DMS53 treated with DMSO at 0.1 percent for 48 hours (cell line): ENCODE measurements at regions not wholly inside any gene's neighbourhood (a gene's known extent, or its start where the extent isn't known, plus 50 kb on each side); places are given as distances from the start of the nearest gene placed in this dataset.
A peak's percentile ranks its signal among the peaks of the same experiment; 100 is the strongest.

Experiments
- DNase-seq: peaks from one replicate; lab custom pipeline; 2025; ENCODE audit not compliant: unreplicated experiment; lab: John Stamatoyannopoulos, UW

DNA sequence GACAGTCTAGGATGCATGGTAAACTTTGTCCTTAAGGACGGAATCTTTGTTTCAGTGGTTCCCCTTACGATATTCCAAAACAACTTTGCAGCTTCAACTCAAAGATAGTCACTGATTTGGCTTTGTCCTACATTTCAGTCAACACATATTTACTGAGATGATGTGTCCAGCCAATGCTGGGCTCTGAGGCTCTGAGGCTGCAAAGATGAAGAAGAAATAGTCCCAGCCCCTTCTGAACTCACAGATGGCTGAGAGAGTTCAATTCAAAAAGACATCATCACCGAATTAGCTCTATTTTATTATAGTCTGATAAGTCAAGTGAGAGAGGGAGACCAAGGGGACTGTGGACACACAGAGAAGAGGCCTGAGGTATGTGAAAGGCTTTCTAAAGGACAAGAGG is 544.0 kb downstream of the ACTL7B start:
- no peak for DNase-seq

DNA sequence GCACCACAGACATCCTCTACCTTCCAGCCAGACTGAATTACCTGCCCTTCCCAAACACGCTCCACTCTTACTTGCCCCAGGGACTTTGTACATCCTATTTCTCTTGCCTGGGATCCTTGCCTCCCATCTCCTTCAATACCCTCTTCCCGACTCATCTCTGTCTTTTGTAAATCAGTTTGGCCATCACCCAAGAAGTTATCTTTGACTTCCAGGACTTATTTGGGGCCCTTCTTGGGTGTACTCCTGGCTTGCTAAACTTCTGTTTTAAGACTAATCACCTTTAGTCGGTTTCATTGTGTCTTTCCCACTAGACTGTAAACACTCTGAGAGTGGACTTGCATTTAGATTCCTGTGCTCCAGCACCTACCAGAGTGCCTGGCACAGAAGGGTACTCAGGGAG is 545.6 kb downstream of the ACTL7B start:
- no peak for DNase-seq

DNA sequence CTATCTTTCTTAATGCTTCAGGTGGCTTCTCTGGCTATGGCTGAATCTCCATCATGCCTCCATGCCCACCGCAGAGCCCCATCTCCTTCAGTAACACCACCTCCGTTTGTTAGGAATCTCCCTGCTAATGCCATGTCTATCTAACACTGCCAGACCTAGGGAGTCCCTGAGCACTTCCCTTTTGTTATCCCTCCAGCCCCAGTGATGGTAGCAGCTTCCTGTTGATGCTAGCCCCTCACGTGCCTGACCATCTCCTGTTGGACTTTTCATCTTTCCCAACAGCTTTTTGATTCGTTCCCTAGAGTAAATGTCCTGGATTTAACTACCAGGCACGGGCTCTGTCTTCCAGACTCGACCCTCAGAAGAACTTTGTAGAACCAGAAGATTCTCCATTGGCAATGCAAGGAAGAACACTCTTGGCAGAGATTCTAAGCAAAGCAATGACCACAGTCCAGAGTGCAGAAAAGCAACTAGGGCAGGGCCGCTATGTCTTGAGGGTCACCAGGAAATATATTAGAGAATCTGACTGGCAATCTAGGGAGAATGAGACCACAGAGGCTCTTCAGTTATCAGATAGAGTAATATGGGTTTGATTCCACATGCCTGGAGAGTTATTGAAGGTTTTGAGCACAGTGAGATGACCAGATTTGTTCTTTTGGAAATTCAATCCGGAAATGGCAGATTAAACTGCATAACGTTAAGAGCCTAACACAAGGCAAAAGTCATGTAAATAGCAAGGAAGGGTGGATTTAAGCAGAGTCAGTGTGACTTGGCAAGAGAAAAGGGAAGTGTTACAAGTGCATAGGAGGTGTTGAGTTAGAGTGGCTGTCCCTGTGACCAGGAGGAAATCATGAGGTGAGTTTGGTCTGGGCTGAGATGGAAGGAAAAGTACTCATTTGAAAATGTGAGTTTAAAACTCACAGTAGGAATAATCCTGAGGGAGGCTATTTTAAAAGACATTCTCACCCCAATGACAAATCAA is 555.2 kb downstream of the ACTL7B start:
- DNase-seq: no peak

DNA sequence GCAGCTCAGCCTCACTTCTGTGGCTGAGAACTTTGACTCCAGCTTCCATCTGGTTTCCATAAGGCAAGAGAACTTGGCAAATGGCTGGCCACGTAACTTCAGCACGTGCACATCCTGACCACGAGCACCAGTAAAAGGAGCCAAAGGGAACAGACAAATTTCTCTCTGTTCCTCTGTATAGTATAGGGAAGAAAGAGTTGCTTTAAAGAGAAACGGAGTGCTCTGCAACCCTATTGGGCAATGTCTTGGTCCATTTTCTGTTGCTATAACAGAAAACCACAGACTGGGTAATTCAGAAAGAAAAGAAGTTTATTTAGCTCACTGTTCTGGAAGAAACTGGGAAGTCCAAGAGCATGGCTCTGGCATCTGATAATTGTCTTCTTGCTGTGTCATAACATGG is 558.7 kb downstream of the ACTL7B start:
- DNase-seq: no peak

DNA sequence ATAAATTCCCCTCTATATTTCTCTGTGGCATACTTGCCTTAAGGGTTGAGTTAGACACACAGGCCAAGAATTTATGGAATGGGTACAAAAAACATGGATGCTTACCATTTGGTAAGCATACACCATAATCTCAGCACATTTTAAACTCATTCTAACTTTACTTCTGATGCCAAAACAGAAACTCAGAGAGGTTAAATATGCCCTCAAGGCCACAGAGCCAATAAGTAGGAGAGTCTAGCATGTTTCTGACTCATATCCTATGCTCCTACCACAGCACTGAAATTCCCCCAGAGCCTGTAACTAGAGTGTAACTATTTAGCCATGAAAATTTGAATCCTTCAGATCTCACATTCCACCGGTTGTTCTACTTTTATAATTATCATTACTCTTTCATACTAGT is 559.7 kb downstream of the ACTL7B start:
- no peak for DNase-seq

DNA sequence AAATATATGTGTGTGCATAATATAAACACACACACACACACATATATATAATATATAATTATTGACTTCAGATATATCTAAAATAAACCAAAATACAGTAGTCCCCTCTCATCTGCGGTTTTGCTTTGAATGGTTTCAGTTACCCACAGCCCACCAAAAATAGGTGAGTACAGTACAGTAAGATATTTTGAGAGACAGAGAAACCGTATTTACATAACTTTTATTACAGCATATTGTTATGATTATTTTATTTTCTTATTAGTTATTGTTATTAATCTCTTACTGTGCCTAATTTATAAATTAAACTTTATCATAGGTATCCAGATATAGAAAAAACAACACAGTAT is 564.2 kb downstream of the ACTL7B start:
- DNase-seq: no peak

GRCh38 chr9:108290839-108291585 is 564.8 kb downstream of the ACTL7B start:
- no peak for DNase-seq

- DNase-seq: no peak
These were observed 569.1 kb downstream of the ACTL7B start for GRCh38 chr9:108286638-108287206.

DNA sequence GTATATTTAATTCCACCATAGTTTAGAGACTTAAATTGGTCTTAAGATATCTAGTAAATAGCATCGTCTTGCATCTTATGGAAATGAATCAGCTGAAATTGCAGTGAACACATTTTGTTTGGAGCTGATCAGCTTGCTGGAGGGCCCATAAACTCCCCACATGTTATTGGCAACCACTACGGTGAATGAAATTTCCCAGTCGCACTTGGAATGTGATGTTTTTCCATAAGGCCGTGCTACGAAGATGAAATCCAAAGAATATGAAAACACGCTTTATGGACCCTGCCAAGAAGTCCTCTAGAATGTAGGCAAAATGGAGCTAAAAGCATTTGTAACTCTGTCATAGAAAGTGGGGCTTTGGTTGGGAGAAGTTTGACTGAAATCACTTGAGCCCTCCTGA is 572.1 kb downstream of the ACTL7B start:
- DNase-seq: no peak

- no peak for DNase-seq
These were observed 572.9 kb downstream of the ACTL7B start for GRCh38 chr9:108282872-108283271.

DNA sequence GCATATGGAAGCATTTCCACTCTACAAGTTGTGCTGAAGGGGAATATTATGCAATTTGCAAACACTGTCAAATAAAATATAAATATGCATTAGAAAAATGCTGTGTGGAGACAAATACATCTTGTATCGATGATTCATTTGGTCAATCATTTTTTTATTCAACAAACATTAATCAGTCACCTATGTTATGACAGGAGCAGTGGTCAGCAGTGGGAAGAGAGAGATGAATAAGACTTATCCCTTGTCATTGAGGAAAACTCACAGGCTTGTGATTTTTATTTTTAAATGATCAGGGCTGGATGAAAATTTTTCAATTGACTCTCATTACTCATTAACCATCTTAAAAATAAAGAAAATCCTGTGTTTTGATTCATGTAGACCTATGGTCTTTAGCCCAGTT is 574.1 kb downstream of the ACTL7B start:
- no peak for DNase-seq

DNA sequence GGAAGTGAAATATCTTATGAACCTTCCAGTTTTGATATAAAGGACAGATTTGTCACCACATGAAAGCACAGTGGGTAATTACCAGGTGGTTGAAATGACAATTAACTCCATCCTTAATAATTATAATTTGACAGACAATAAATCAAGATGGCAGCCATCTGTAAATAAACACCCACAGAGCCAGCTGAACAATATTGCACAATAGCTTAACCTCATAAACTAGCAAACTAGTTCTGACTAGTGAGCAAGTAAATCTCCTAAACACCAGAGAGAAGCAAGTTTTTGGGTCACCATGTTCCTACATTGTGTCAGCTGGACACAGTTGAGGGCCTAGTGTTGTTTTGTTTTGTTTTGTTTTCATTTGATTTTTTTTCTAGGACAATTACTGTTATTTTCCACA is 577.4 kb downstream of the ACTL7B start:
- DNase-seq: no peak

GRCh38 chr9:108277216-108277615 is 578.6 kb downstream of the ACTL7B start:
- DNase-seq: no peak

DNA sequence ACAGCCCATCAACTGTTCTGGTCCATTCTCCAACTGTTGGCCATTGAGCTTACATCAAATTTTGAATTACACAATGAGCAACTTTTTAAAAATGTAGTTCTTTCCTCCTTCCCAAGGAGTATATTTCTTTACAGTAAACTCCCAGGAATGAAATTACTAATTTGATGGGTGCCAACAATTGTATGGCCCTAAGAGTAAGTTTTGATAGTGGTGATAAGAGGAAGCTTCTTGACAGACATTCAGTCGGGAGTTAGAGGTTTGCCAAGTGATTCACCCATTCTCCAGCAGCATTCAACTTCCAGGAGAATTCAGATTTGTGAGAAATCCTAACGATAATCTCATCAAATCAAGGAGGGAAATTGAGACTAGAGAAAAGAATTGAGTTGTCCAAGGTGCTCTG is 579.9 kb downstream of the ACTL7B start:
- no peak for DNase-seq

GRCh38 chr9:108274971-108275370 is 580.8 kb downstream of the ACTL7B start:
- DNase-seq: peak; percentile 11

GRCh38 chr9:108273988-108274387 is 581.8 kb downstream of the ACTL7B start:
- DNase-seq: no peak

- DNase-seq: peak; percentile 77
These were observed 583.4 kb downstream of the ACTL7B start for GRCh38 chr9:108272349-108272899.

- DNase-seq: peak; percentile 92
These were observed 584.0 kb downstream of the ACTL7B start for GRCh38 chr9:108271646-108272348.

DNA sequence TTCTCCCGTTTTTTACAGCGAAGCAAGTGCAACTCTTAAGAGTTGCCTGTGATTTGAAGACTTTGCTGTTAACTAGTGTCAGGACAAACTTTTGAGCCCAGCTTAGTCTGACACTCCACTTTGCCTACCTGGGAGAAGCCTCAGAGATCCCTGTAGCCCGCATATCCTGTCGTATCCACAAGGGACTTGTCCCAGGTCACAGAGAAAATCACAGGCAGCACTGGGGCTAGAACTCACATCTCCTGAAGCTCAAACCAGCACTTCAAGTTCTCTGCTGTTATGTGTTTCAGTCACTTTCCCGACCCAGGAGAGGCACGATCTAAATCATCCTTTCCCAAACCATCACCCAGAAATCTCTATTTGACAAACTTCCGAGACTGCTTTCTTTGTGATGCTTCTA is 584.5 kb downstream of the ACTL7B start:
- no peak for DNase-seq

DNA sequence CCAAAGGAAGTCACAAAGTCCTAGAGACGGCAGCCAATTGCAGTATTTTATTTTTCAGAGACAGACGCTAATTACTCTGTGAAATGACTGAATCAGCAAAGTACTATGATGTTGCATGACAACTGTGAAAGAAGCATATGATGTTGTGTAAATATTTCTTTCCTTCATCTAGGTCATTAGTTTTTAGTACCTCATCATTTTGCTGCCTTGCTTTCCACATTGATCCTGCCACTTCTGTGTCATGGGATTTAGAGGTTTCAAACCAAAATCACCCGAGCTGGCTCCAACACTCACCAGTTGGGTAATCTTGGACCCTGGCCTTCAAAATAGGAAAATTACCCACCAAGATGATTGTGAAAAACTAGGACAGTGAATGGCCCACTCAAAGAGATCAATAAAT is 585.2 kb downstream of the ACTL7B start:
- no peak for DNase-seq

DNA sequence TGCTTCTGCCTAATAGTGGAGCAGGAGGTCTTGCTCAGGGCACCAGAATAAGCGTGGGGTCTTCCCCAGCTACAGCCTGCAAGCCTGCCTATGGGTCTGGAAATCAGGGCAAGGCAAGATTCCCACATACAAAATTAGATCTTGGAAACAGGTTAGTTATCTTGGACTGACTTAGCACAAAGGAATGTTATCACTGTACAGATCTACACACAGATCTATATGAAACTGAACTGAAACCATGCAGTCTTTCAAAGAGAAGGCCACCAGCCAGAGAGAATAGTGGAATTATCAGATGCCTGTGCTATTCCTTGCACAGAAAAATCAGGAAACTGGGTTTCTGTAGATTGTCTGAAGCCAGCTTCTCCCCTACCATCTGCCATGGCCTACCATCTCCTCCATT is 585.7 kb downstream of the ACTL7B start:
- no peak for DNase-seq
